ENCODE measurements at regions not wholly inside any gene's neighbourhood (a gene's known extent, or its start where the extent isn't known, plus 50 kb on each side); places are given as distances from the start of the nearest gene placed in this dataset.

- no peak for TF ChIP-seq CREB1 (IDR thresholded peaks at IDR 0.05; ENCODE audit: low read depth)
- no peak for TF ChIP-seq CEBPB (IDR thresholded peaks at IDR 0.05)
Measured at GRCh38 chr11:79506734-79507344, 66.0 kb upstream of the TENM4 start.

All from Ishikawa (cell line).